Omental fat pad (tissue), 3 donors: ENCODE measurements at regions not wholly inside any gene's neighbourhood (a gene's known extent, or its start where the extent isn't known, plus 50 kb on each side); places are given as distances from the start of the nearest gene placed in this dataset.

Experiments used
- ATAC-seq: fragments of 150-250 bp; one replicate; pipeline ENCODE4 v1.9.1; 2016; ENCODE audit warnings: mild to moderate bottlenecking, moderate library complexity; ENCODE audit not compliant: low FRiP score
- DNase-seq: peaks from one replicate; pipeline ENCODE4 v3.0.0-alpha.2; 2019; ENCODE audit warnings: low spot score
- TF ChIP-seq, protein P1 (sequence below), 3 donors: fragments of 450-650 bp; IDR thresholded peaks; one replicate each; pipeline ENCODE4 v1.5.1; 2016 to 2017; ENCODE audit warnings: antibody characterized with exemption in 3 of 3, mild to moderate bottlenecking in 3 of 3, moderate library complexity in 2 of 3

DNA sequence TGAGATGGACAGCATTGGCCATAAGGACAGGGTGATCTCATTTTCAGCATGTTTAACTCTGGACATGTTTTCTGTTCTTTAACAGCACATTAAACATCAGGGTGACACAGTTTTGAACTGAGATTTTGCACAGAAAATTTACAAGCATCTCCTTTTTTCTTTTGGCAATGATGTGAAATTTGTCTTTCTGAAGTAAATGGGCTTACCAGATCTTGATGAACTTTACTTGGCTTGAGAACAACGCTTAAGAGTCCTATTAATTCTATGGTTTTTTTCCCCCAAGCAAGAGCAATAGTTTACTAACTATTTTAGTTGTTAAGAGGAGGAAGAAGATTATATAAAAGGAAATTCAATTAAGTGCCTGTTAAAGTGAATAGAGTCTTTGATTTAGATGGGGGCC lies 491.0 kb downstream of the SNAPC1 start:
- DNase-seq (no peak), ATAC-seq (no peak)
- TF ChIP-seq, protein P1, sequence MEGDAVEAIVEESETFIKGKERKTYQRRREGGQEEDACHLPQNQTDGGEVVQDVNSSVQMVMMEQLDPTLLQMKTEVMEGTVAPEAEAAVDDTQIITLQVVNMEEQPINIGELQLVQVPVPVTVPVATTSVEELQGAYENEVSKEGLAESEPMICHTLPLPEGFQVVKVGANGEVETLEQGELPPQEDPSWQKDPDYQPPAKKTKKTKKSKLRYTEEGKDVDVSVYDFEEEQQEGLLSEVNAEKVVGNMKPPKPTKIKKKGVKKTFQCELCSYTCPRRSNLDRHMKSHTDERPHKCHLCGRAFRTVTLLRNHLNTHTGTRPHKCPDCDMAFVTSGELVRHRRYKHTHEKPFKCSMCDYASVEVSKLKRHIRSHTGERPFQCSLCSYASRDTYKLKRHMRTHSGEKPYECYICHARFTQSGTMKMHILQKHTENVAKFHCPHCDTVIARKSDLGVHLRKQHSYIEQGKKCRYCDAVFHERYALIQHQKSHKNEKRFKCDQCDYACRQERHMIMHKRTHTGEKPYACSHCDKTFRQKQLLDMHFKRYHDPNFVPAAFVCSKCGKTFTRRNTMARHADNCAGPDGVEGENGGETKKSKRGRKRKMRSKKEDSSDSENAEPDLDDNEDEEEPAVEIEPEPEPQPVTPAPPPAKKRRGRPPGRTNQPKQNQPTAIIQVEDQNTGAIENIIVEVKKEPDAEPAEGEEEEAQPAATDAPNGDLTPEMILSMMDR (IDR thresholded peaks at IDR 0.05): no peak

DNA sequence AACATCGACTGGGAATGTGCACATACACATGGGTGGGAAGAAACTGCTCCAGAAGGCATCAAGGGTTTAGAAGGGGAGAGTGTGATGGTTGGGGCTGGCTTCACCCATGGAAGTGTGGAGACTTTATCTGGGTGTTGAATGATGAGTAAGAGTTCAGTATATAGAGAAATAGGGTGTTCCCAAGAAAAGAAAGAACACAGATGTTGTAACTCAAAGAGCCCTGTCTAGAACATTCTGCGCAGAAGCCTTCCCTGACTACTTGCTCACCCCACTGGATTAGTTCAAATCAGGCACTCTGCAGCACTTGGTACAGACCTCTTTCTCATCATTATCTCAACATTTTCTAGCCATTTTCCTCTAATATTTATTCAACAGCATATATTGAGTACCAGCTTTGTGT lies 491.7 kb downstream of the SNAPC1 start:
- TF ChIP-seq, protein P1 (IDR thresholded peaks at IDR 0.05): no peak
- no peak for DNase-seq
- ATAC-seq: no peak

DNA sequence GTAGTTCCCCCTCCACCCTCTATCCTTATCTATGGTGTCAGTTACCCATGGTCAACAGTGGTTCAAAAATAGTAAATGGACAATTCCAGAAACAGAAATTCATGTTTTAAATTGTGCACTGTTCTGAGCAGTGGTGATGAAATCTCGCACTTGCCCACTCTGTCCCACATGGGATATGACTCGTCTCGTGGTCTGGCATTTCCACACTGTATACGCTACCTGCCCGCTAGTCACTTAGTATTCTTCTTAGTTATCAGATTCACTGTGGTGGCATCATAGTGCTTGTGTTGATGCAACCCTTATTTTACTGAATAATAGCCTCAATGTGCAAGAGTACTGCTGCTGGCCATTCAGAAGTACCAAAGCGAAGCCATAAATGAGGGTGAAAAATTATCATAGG lies 507.0 kb downstream of the SNAPC1 start:
- ATAC-seq (no peak), DNase-seq (no peak)
- TF ChIP-seq, protein P1 (IDR thresholded peaks at IDR 0.05): no peak

DNA sequence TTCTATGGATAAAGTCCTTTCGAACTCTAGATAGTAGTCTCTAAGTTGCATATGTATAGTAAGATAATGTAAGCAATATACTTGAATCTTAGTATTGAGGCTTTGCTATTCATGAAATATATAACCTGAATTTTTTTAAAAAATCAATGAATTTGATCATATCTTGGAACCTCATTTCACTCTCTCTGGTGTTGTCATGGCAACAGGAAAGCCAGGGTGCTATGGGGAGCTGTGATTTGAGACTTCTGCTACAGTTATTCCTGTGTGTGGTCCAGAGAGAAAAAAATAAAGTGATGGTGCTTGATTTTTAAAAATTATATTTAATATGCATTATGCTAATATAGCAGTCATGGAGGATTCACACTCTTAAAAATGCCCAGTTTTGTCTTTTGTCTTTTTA lies 508.0 kb downstream of the SNAPC1 start:
- ATAC-seq: no peak

DNA sequence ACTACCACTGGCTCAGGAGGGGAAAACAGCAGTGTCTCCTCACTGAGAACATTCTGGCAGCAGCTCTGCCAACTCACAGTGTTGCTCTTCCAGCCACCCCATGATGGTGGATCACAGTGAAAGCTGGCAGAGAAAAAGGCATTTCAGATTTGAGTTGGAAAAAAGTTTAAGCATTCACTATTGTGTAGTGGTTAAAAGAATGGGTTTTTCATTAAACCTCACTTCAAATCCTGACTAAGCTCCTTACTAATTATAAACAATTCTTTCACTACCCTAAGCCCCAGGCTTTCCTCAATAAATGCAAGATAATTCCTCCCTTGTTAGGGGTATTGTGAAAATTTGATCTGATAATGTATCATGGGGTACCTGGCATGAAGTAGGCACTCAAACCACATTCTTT lies 518.1 kb downstream of the SNAPC1 start:
- ATAC-seq (no peak), DNase-seq (no peak)
- TF ChIP-seq, protein P1 (IDR thresholded peaks at IDR 0.05): no peak

More for the DNA sequence above, 508.0 kb downstream of the SNAPC1 start:
- TF ChIP-seq, protein P1 (IDR thresholded peaks at IDR 0.05): no peak
- DNase-seq: no peak

DNA sequence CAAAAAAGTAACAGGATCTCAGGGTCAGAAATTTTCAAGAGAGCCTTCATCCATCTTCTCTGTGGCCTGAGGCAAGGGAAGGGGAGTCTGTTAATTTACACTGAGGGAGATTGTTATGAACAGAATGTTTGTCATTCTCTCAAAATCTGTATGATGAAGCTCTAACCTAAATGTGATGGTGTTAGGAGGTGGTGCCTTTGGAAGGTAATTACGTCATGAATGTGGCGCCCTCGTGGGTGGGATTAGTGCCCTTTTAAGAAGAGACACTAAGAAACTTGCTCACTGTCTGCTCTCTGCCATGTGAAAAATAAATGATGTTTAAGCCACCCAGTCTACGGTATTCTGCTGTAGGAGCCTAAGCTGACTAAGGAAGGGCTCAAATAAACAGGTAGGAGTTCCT lies 521.6 kb downstream of the SNAPC1 start:
- no peak for ATAC-seq
- TF ChIP-seq, protein P1 (IDR thresholded peaks at IDR 0.05): no peak
- DNase-seq: no peak

DNA sequence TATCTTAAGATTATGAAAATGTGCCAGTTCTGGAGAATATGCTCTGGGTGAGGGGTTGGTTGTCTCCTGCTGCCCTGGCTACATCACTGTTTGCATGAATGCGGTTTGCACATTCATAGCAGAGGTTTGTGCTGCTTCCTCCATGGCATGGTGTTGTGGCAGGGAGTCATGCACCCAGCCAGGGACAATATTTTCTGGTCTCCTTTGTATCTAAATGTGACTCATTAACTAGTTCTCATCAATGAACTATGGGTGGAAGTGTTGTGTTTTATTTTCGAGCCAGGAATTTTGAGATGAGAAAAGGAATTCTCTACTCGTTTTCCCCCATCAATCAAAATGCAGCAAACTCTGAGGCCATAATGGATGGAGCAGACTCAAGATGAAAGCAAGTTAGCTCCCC lies 527.3 kb downstream of the SNAPC1 start:
- DNase-seq (no peak), ATAC-seq (no peak)
- TF ChIP-seq, protein P1 (IDR thresholded peaks at IDR 0.05): no peak
